ENCODE measurements at regions not wholly inside any gene's neighbourhood (a gene's known extent, or its start where the extent isn't known, plus 50 kb on each side); places are given as distances from the start of the nearest gene placed in this dataset.

DNA sequence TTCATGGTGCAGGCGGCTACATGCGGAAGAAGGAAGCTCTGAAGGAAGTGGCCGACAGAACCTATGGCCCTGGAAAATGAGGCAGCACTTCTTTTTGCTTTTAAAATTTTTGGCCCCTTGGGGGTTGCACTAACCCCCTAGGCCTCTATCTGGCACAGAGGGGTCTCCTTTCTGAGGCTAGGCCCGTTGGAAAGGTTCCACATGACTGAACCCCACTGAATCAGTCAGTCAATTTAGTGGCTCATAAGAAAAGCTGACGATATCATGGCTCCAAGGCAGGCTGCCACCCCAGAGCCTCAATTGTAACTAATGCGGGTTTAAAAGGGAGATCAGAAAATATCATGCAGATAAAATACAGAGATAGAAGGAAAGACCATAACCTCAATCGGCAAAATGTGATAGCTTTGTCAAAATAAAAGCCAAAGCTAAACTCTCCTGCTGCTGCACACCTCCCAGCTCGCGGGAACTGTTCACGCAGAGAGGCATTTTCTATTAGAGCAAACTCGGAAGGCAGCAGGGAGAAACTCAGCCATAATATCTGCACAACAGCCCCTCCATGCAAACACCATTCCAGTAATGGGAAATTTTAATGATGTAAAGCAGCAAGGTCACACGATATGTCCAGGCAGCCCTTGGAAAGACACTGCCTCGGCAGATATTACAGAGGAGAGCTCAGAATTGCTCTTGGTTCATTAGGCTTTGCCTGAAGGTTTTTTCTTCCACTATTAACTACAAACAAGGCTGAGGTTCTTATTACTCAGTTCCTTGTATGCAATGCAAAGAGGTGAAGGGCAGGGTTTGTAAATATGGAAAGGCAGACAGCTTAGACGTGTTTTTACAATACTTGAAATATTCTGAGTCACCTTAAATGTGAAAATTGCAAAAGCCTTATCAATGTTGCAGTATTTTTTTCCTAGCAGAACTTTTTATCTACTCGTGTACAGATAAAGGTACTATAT, 200.4 kb upstream of the PMFBP1 start:
- intact Hi-C loops (cut with micrococcal nuclease), result no loop called here
- H3K36me3 Mint-ChIP-seq, result no peaks in the 10 kb centered on the region
- no peak for ATAC-seq
- H3K4me3 Mint-ChIP-seq, result no peak overlapping the region
- H3K27ac Mint-ChIP-seq, result no peak overlapping the region
- H3K4me3 ChIP-seq (ENCODE audit: low read length), result no peak overlapping the region
- no peaks in the 10 kb centered on the region for H3K9me3 ChIP-seq (ENCODE audit: control insufficient read depth, insufficient read depth, low read length)
- no peaks in the 10 kb centered on the region for H3K27me3 Mint-ChIP-seq (ENCODE audit: low read depth in 2 of 2)
- no peaks in the 10 kb centered on the region for H3K27me3 ChIP-seq (ENCODE audit: control insufficient read depth, insufficient read depth, low read length)
- WGBS (ENCODE audit: insufficient coverage), result 91% methylated on average over 14 of the region's 15 CpGs
- no peak for DNase-seq
- no peaks in the 10 kb centered on the region for H3K4me1 Mint-ChIP-seq
- peaks cover 3% of the 10 kb centered on the region in 2 donors for H3K9me3 Mint-ChIP-seq
- H3K4me1 ChIP-seq (ENCODE audit: control insufficient read depth, insufficient read depth, low read length), result no peaks in the 10 kb centered on the region
- no peak overlapping the region for H3K27ac ChIP-seq (ENCODE audit: low read length)
- TF ChIP-seq, protein P1, sequence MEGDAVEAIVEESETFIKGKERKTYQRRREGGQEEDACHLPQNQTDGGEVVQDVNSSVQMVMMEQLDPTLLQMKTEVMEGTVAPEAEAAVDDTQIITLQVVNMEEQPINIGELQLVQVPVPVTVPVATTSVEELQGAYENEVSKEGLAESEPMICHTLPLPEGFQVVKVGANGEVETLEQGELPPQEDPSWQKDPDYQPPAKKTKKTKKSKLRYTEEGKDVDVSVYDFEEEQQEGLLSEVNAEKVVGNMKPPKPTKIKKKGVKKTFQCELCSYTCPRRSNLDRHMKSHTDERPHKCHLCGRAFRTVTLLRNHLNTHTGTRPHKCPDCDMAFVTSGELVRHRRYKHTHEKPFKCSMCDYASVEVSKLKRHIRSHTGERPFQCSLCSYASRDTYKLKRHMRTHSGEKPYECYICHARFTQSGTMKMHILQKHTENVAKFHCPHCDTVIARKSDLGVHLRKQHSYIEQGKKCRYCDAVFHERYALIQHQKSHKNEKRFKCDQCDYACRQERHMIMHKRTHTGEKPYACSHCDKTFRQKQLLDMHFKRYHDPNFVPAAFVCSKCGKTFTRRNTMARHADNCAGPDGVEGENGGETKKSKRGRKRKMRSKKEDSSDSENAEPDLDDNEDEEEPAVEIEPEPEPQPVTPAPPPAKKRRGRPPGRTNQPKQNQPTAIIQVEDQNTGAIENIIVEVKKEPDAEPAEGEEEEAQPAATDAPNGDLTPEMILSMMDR (IDR thresholded peaks at IDR 0.05), result no peak
- no peaks in the 10 kb centered on the region for H3K36me3 ChIP-seq (ENCODE audit: control insufficient read depth, insufficient read depth, low read length)

DNA sequence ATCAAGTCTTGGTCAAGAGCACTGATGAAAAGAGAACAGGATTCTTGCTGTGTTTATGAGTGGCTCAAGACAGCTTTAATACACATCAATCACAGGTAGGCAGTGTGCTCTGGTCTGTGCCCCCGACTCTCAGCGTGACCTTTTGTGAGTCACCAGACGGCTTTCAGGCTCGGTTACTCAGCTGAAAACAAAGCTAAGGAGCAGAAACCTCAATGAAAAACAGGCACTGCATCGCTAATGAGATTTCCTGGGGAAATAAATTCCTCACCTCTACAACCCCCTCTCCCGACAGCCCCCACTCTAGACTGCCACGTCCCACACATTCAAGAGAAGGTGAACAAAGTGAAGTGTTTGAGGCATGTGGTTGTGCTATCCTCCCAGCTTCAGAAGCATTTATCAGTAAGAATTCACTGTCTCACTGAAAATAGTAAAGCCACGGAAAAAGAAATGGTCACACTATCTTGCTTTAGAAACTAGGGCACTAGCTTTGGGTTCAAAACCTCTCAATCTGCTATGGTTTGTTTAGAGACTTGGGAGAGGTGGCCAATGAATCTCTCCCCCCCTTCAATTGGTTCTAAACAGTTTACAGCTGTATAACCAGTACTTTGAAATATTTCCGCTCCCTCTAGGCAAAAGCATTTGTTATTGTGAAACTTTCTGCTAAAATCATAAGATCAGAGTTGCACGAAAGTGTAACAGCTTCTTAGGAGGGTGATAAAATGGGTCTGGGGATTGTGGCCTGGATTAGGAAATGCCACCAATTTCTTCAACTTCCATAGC, 199.5 kb upstream of the PMFBP1 start:
- peaks cover 3% of the 10 kb centered on the region in 2 donors for H3K9me3 Mint-ChIP-seq
- TF ChIP-seq, protein P1 (IDR thresholded peaks at IDR 0.05), result no peak

DNA sequence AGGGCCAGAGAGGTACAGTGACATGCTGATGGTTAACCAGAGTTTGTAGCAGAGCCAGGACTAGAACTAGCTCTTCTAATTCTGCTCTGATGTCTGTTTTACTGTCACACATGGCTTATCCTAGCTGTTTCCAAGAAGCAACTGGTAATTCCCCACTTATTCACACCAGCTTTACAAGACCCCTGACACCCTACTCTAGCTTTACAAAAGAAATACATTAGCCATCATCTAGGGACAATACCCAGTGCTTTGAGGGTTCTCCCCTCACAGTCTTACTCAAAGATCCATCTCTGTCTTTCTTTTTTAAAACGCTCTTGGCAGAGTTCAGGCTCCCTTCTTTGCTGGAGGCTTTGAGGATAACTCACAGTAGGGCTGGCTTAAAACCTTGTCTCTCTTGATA, 197.3 kb upstream of the PMFBP1 start:
- H3K36me3 Mint-ChIP-seq, result no peaks in the 10 kb centered on the region

More for the DNA sequence above, 199.5 kb upstream of the PMFBP1 start:
- ATAC-seq (no peak), DNase-seq (no peak)
- WGBS (ENCODE audit: insufficient coverage), result 40% methylated on average over 8 of the region's 10 CpGs
- Mint-ChIP-seq H3K4me3 (no peak overlapping the region), H3K36me3 (no peaks in the 10 kb centered on the region), H3K27ac (no peak overlapping the region), H3K27me3 (ENCODE audit: low read depth in 2 of 2) (no peaks in the 10 kb centered on the region), H3K4me1 (no peaks in the 10 kb centered on the region)
- Histone ChIP-seq H3K27me3 (ENCODE audit: control insufficient read depth, insufficient read depth, low read length) (no peaks in the 10 kb centered on the region), H3K27ac (ENCODE audit: low read length) (no peak overlapping the region), H3K9me3 (ENCODE audit: control insufficient read depth, insufficient read depth, low read length) (no peaks in the 10 kb centered on the region), H3K4me3 (ENCODE audit: low read length) (no peak overlapping the region), H3K4me1 (ENCODE audit: control insufficient read depth, insufficient read depth, low read length) (no peaks in the 10 kb centered on the region), H3K36me3 (ENCODE audit: control insufficient read depth, insufficient read depth, low read length) (no peaks in the 10 kb centered on the region)
- intact Hi-C loops (cut with micrococcal nuclease), result no loop called here

More for the DNA sequence above, 197.3 kb upstream of the PMFBP1 start:
- Mint-ChIP-seq H3K9me3 (peaks cover 3 to 5% of the 10 kb centered on the region in 2 donors), H3K27ac (no peak overlapping the region), H3K4me3 (no peak overlapping the region), H3K27me3 (ENCODE audit: low read depth in 2 of 2) (no peaks in the 10 kb centered on the region), H3K4me1 (no peaks in the 10 kb centered on the region)
- Histone ChIP-seq H3K9me3 (ENCODE audit: control insufficient read depth, insufficient read depth, low read length) (no peaks in the 10 kb centered on the region), H3K4me1 (ENCODE audit: control insufficient read depth, insufficient read depth, low read length) (no peaks in the 10 kb centered on the region), H3K27me3 (ENCODE audit: control insufficient read depth, insufficient read depth, low read length) (no peaks in the 10 kb centered on the region), H3K36me3 (ENCODE audit: control insufficient read depth, insufficient read depth, low read length) (no peaks in the 10 kb centered on the region), H3K4me3 (ENCODE audit: low read length) (no peak overlapping the region), H3K27ac (ENCODE audit: low read length) (no peak overlapping the region)
- DNase-seq (no peak), ATAC-seq (no peak)
- intact Hi-C loops (cut with micrococcal nuclease), result no loop called here
- TF ChIP-seq, protein P1 (IDR thresholded peaks at IDR 0.05), result no peak
- WGBS (ENCODE audit: insufficient coverage), result 100% methylated on average over 1 of the region's 1 CpG
